ENCODE measurements at regions not wholly inside any gene's neighbourhood (a gene's known extent, or its start where the extent isn't known, plus 50 kb on each side); places are given as distances from the start of the nearest gene placed in this dataset.

DNA sequence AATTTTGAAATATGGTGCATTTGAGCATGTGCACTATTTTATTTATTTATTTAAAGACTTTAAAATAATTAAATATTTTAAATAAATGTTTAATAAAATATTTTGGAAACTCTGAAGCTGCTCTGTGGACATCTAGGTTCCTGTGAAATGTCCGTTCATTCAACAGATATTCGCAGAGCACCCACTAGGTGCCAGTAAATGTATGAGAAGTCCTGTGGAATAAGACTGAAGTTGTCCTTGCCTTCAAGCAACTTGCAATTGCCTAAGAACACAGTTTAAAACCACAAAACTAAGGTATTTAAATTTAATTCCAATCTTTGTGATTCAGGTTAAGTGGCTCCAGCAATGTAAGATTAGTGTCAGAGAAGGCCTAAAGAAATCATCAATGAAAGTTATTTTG lies 306.7 kb downstream of the GBA3 start:
- TF ChIP-seq CTCF (IDR thresholded peaks at IDR 0.05) (no peak), POLR2A (IDR thresholded peaks at IDR 0.05) (no peak)

Measured in uterus (tissue), 2 donors.